ACC112 (cell line): ENCODE measurements at regions not wholly inside any gene's neighbourhood (a gene's known extent, or its start where the extent isn't known, plus 50 kb on each side); places are given as distances from the start of the nearest gene placed in this dataset.

ENCODE experiments used
- H2AFZ ChIP-seq: fragments of 200-600 bp; sonication (generic); one replicate; pipeline ENCODE4 v1.6.0; 2017; ENCODE audit warnings: antibody characterized with exemption, low read length; ENCODE audit not compliant: unreplicated experiment
- H3K27ac ChIP-seq: fragments of 200-600 bp; sonication (generic); 2 replicates; pipeline ENCODE4 v1.5.1; 2014; ENCODE audit warnings: low read depth, mild to moderate bottlenecking, antibody characterized with exemption, low read length, moderate library complexity
- H3K27me3 ChIP-seq: fragments of 200-600 bp; sonication (generic); 2 replicates; pipeline ENCODE4 v1.6.1; 2014; ENCODE audit warnings: mild to moderate bottlenecking, antibody characterized with exemption, low read length, moderate library complexity, mixed read lengths; ENCODE audit not compliant: insufficient read depth
- H3K36me3 ChIP-seq: fragments of 200-600 bp; sonication (generic); 2 replicates; pipeline ENCODE4 v1.6.1; 2016; ENCODE audit warnings: mild to moderate bottlenecking, antibody characterized with exemption, low read length, moderate library complexity, mixed read lengths; ENCODE audit not compliant: insufficient read depth
- H3K4me1 ChIP-seq: fragments of 200-600 bp; sonication (generic); one replicate; pipeline ENCODE4 v1.6.1; 2016; ENCODE audit warnings: low read length, mixed read lengths; ENCODE audit not compliant: insufficient read depth, unreplicated experiment, control insufficient read depth
- H3K4me3 ChIP-seq: fragments of 200-600 bp; sonication (generic); 2 replicates; pipeline ENCODE4 v1.5.1; 2014; ENCODE audit warnings: mild to moderate bottlenecking, low read depth, low read length
- H3K79me2 ChIP-seq: fragments of 200-600 bp; sonication (generic); one replicate; pipeline ENCODE4 v1.6.0; 2016; ENCODE audit warnings: low read length; ENCODE audit not compliant: control insufficient read depth, unreplicated experiment, insufficient read depth

DNA sequence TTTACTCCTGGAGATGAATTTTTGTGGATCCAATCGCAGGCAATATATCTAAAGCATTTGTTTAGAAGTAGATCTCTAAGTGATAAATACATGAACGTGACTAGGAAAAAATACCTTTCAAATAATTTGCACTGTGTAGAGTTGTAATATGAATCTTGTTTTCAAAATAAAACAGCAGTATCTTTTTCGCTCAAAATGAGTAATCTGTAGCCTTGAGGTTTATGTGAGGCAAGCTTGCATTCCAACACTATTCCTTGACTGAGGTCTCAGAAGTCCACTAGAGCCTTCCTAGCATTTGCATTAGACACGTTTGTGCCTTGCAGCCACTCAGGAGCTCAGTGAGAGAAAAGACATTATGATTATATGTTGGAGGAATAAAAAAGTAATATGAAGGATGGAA is 138.3 kb upstream of the ROBO1 start:
- Histone ChIP-seq H3K4me3 (no peak overlapping the region), H3K4me1 (no peaks in the 10 kb centered on the region), H3K27me3 (no peaks in the 10 kb centered on the region), H3K36me3 (no peaks in the 10 kb centered on the region), H3K27ac (no peak overlapping the region), H3K79me2 (no peaks in the 10 kb centered on the region), H2AFZ (no peak overlapping the region)

DNA sequence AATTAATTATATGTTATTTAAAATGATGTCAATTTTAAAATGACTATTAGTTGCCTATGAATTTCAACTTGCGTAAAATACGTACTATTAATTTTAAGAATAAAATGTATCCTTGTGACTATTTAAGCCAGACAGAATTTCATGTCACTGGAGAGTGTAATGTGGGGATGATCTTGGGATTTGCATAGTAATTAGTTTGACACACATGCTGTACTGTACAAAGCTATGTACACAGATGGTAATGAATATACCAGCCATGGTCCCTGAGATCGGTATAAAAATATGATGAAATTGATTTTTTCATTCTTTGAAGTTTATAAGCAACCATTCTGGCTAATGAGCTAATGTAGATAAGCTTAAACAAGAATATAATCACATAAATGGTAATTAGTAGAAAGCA is 134.4 kb upstream of the ROBO1 start:
- H3K36me3 ChIP-seq = no peaks in the 10 kb centered on the region
- H3K27ac ChIP-seq = no peak overlapping the region
- H2AFZ ChIP-seq = no peak overlapping the region
- H3K27me3 ChIP-seq = no peaks in the 10 kb centered on the region
- H3K79me2 ChIP-seq = no peaks in the 10 kb centered on the region
- H3K4me3 ChIP-seq = no peak overlapping the region
- H3K4me1 ChIP-seq = no peaks in the 10 kb centered on the region

DNA sequence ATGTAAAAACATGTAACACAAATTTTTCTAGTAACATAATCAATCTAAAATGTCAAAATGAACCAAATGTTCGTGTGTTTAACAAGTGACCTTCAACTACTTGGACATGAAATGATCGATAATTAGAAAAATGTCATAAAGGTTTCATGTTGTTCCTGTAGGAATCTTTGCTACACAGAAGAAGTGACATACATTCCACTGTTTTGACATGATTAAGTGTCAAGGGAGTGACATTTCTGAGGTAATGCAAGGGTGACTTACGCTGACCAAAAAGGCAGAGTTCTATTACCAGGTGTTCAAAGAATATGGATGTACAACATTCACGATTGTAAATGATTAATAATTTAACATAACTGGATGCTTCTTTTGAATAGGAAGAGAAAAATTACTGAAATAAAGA is 131.1 kb upstream of the ROBO1 start:
- Histone ChIP-seq H3K4me1 (no peaks in the 10 kb centered on the region), H3K79me2 (no peaks in the 10 kb centered on the region), H3K36me3 (no peaks in the 10 kb centered on the region), H2AFZ (no peak overlapping the region), H3K27ac (no peak overlapping the region), H3K27me3 (no peaks in the 10 kb centered on the region), H3K4me3 (no peak overlapping the region)

DNA sequence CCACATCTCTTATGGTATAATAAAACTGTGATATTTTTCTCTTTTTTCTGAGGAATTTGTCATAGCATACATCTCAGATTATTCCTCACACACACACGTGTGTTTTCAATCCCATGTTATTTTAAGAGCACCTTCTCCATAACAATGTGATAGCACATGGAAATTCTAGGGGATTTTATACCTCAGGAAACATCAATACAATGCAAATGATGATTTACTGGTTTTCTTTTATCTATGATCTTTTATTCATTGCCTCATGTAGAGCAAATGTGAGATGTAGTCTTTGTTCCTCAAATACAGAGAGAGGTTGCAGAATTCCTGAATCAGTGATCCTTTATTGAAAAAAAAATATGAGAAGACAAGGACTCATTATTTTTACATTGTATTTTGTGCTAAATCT is 128.3 kb upstream of the ROBO1 start:
- Histone ChIP-seq H3K36me3 (no peaks in the 10 kb centered on the region), H3K27ac (no peak overlapping the region), H2AFZ (no peak overlapping the region), H3K79me2 (no peaks in the 10 kb centered on the region), H3K4me3 (no peak overlapping the region), H3K27me3 (no peaks in the 10 kb centered on the region), H3K4me1 (no peaks in the 10 kb centered on the region)

DNA sequence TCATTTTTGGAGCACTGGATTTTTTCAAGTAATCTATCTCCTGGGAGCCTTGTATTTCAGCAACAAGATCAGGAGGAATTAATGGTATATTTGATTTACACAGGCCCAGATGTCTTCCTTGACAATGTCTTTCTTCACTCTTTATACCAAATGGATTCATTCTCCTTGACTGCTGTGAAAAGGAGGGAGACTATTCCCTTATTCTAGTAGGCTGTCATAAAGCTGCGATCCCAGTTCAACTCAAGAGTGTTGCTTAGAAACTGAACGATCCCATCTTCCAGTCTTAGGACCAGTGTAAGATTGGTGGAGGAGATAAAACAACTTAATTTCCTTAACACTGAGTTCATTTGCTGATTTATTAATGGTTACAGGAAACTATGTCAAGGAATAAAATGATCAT is 119.4 kb upstream of the ROBO1 start:
- Histone ChIP-seq H3K36me3 (no peaks in the 10 kb centered on the region), H3K4me3 (no peak overlapping the region), H2AFZ (no peak overlapping the region), H3K79me2 (no peaks in the 10 kb centered on the region), H3K27ac (no peak overlapping the region), H3K27me3 (no peaks in the 10 kb centered on the region), H3K4me1 (no peaks in the 10 kb centered on the region)

DNA sequence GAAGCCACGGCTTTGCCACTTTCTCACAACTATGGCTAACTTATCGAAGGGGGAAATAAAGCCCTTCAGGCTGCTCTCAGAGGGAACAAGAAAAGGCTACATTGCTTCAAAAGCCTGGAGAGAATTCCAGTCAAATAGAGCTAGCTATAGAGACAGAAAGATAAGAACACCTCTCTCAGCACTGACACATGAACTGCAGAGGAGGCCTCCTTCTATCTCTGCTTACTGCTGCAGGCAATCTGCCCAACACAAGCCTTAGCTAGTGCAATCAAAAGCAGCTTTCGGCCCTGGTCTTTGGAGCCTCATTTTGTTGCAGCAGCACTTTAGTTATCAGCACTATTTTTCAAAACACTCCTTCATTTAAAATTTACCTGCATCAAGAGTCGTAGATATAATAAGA is 118.4 kb upstream of the ROBO1 start:
- no peaks in the 10 kb centered on the region for H3K79me2 ChIP-seq
- no peaks in the 10 kb centered on the region for H3K27me3 ChIP-seq
- peaks cover 3% of the 10 kb centered on the region for H3K4me1 ChIP-seq
- no peak overlapping the region for H3K27ac ChIP-seq
- no peaks in the 10 kb centered on the region for H3K36me3 ChIP-seq
- no peak overlapping the region for H3K4me3 ChIP-seq
- H2AFZ ChIP-seq = peak overlapping the region; percentile 19

DNA sequence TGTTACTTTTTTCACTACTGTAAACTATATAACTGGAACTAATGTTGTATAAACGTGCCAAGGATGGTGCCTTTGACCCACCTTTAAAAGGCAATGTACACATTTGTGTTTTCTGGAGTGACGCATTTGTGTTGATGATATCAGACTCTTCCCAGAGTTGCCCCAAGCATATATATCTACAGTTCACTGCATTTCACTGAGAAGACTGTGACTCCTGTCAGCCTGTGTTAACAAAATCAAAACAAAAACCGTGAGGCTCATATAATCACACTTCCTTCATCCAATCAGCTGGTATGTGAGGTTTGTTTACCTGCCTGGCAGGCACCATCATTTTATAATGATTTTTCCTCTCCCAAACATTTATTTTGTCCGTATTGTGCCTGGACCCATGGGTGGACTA is 117.6 kb upstream of the ROBO1 start:
- no peaks in the 10 kb centered on the region for H3K79me2 ChIP-seq
- no peak overlapping the region for H2AFZ ChIP-seq
- no peaks in the 10 kb centered on the region for H3K27me3 ChIP-seq
- no peak overlapping the region for H3K4me3 ChIP-seq
- peaks cover 5% of the 10 kb centered on the region for H3K4me1 ChIP-seq
- no peaks in the 10 kb centered on the region for H3K36me3 ChIP-seq
- no peak overlapping the region for H3K27ac ChIP-seq

DNA sequence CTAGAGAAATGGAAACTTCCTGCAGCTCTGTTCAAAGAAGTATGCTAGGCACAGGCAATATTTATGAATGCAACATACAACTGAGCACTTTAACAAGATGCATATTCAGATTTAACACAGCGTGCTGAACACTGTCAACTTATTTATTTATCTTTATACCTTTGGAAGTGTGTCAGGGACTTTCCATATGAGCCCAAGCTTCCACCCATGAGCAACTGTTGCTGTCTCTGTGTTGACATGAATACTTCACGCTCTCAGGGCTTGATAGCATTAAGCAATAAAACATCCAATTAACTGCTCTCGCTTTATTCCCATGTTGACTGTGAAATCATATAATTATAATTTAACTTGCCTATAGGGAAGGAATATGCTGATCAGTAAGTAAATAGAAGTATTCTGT is 116.6 kb upstream of the ROBO1 start:
- Histone ChIP-seq H3K4me1 (peaks cover 5% of the 10 kb centered on the region), H2AFZ (no peak overlapping the region), H3K4me3 (no peak overlapping the region), H3K79me2 (no peaks in the 10 kb centered on the region), H3K36me3 (no peaks in the 10 kb centered on the region), H3K27ac (no peak overlapping the region), H3K27me3 (no peaks in the 10 kb centered on the region)

DNA sequence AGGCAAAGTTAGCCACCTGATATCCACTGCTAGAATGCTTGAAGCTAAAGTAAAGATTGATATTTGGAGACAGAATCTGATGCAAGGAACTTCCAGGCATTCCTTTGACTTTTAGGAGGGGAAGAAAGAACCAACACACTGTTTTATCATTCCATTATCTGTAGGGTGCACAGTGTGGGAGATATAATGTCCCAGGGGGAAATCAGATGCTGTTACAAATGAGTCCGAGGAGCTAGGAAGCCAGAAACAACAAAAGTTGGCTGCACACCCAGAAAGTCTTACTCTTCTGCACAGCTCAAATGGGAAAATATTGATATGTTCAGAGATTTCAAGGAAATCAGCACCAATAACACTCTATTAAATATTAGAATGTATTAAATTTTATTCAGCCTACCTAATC is 113.6 kb upstream of the ROBO1 start:
- Histone ChIP-seq H3K4me3 (no peak overlapping the region), H3K36me3 (no peaks in the 10 kb centered on the region), H3K79me2 (no peaks in the 10 kb centered on the region), H3K27me3 (no peaks in the 10 kb centered on the region), H3K27ac (no peak overlapping the region), H2AFZ (peak overlapping the region; percentile 55), H3K4me1 (peaks cover 5% of the 10 kb centered on the region)

DNA sequence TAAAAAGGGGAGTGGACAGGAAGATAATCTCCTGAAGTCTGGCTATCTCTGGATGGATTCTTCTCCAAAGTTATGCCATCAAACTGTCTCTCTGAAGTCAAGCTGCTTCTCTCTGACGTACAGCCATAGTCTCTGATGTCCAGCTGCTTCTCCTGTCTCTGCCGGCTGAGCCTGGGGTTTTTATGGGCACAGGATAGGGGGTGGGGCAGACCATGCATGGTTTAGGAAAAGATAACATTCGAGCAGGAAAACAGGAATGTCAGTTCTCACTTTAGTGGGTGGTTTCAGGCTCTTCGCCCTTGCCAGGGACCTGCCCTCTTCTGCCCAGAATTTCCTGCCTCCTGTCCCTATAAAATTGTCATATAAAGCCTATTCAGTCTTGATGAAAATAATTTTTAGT is 110.9 kb upstream of the ROBO1 start:
- Histone ChIP-seq H3K4me1 (peaks cover 5% of the 10 kb centered on the region), H3K27me3 (no peaks in the 10 kb centered on the region)

DNA sequence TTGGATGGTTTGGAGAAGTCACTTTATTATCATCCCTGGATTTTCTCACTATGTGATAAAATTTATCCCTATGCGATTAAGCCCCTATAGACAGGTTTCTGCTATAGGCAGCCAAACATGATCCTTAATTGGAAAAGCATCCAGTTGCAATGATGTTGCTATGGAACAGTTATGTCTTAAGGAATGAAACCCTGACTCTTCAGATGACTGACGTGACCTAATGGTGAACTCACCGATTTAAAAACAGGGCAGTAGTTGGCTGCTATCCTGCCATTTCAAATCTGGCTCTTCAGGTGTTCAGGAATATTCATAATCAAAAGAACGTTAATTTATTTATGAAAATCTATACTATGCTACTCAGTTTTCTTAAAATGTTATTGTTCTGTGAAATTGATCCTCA is 106.8 kb upstream of the ROBO1 start:
- Histone ChIP-seq H3K27ac (no peak overlapping the region), H3K79me2 (no peaks in the 10 kb centered on the region), H3K36me3 (no peaks in the 10 kb centered on the region), H3K4me3 (no peak overlapping the region), H3K4me1 (peaks cover 23% of the 10 kb centered on the region), H2AFZ (no peak overlapping the region), H3K27me3 (no peaks in the 10 kb centered on the region)

More for the DNA sequence above, 110.9 kb upstream of the ROBO1 start:
- H2AFZ ChIP-seq = no peak overlapping the region
- no peaks in the 10 kb centered on the region for H3K36me3 ChIP-seq
- no peaks in the 10 kb centered on the region for H3K79me2 ChIP-seq
- H3K27ac ChIP-seq = no peak overlapping the region
- no peak overlapping the region for H3K4me3 ChIP-seq

DNA sequence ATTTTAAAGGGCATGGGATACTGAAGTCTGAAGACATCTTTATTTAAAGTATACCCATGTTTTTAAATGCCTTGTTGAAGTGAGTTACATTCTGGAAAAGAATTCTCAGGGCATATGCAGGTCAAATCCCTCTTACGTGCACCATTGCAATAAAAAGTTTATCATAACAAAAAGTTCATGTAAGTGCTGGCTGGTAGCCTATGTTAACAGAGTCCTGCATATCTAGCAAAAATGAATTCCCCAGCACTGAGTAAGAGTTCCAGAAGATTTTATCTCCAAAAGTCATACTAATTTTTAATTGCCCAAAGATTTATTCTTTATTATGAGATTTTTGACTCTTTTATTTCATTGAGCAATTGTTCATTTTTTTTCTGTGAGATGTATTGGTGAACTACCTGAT is 104.7 kb upstream of the ROBO1 start:
- H3K4me3 ChIP-seq = no peak overlapping the region

More for the DNA sequence above, 104.7 kb upstream of the ROBO1 start:
- Histone ChIP-seq H3K4me1 (peaks cover 23% of the 10 kb centered on the region), H3K27me3 (no peaks in the 10 kb centered on the region), H3K79me2 (no peaks in the 10 kb centered on the region), H2AFZ (no peak overlapping the region), H3K36me3 (no peaks in the 10 kb centered on the region), H3K27ac (peak overlapping the region; percentile 86)
